ENCODE measurements at regions not wholly inside any gene's neighbourhood (a gene's known extent, or its start where the extent isn't known, plus 50 kb on each side); places are given as distances from the start of the nearest gene placed in this dataset.
"Not testable (repeated sequence)": the region's sequence is repeated elsewhere in the genome, so short reads cannot be mapped to it uniquely, and the experiment has no call there.

- ATAC-seq = peak; percentile 54; the same call in 2 of the 3 replicates
- no peak for TF ChIP-seq ZFP30 (CRISPR knock-in tag; IDR thresholded peaks at IDR 0.05)
- TF ChIP-seq TOX (CRISPR knock-in tag; IDR thresholded peaks at IDR 0.05; ENCODE audit: borderline replicate concordance) = no peak
- TF ChIP-seq GLIS3 (CRISPR knock-in tag; IDR thresholded peaks at IDR 0.05) = no peak
- no peak for TF ChIP-seq RARB (CRISPR knock-in tag; IDR thresholded peaks at IDR 0.05)
- no peak for TF ChIP-seq BACH2 (CRISPR knock-in tag; IDR thresholded peaks at IDR 0.05; ENCODE audit: borderline replicate concordance)
- no peak for TF ChIP-seq ZC3H10 (CRISPR knock-in tag; IDR thresholded peaks at IDR 0.05)
- no peak for TF ChIP-seq CSDC2 (CRISPR knock-in tag; IDR thresholded peaks at IDR 0.05)
Observed at GRCh38 chr16:50448522-50448921, 79.7 kb upstream of the BRD7 start.

DNA sequence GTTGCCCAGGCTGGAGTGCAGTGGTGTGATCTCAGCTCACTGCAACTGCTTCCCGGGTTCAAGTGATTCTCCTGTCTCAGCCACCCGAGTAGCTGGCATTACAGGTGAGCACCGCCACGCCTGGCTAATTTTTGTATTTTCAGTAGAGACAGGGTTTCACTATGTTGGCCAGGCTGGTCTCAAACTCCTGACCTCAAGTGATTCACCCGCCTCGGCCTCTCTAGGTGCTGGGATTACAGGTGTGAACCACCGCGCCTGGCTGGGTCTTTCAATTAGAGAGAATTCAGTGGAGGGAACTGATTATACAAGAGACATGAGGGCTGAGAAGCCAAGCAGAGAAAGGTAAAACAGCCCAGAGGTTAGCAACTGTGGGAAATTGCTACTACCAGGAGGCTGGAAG, 78.6 kb upstream of the BRD7 start:
- not testable (repeated sequence) for ATAC-seq

DNA sequence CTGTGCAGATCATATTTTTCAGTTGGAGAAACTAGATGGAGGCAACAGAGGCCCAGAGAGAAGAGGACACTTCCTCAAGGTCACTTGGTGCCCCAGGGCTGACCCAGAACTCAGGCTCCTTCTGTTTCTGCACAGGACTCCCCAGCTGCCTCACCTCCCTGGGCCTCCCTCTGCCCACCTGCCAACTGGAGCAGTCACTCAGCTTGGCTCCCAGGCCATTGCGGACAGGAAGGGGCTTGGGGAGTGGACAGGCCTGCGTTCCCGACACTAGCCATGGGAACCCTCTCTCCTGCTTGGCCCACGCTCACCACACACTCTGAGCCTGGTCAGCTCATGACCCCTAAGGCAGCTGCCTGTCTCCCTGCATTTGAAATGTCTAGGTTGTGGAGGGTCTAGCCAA, 78.1 kb upstream of the BRD7 start:
- no peak for ATAC-seq
- no peak for TF ChIP-seq ZNF565 (CRISPR knock-in tag; conservative IDR thresholded peaks at IDR 0.05; ENCODE audit: low read depth)
- no peak for TF ChIP-seq PPARA (CRISPR knock-in tag; IDR thresholded peaks at IDR 0.05; ENCODE audit: borderline replicate concordance)
- no peak for TF ChIP-seq ESRRG (CRISPR knock-in tag; IDR thresholded peaks at IDR 0.05)
- no peak for TF ChIP-seq GLIS3 (CRISPR knock-in tag; IDR thresholded peaks at IDR 0.05)
- TF ChIP-seq ZC3H10 (CRISPR knock-in tag; IDR thresholded peaks at IDR 0.05) = no peak
- TF ChIP-seq TOX (CRISPR knock-in tag; IDR thresholded peaks at IDR 0.05; ENCODE audit: borderline replicate concordance) = no peak
- no peak for TF ChIP-seq RARB (CRISPR knock-in tag; IDR thresholded peaks at IDR 0.05)
- TF ChIP-seq SNAI2 (CRISPR knock-in tag; IDR thresholded peaks at IDR 0.05) = no peak
- no peak for TF ChIP-seq ZNF70 (CRISPR knock-in tag; IDR thresholded peaks at IDR 0.05)
- TF ChIP-seq ARNTL (CRISPR knock-in tag; IDR thresholded peaks at IDR 0.05; ENCODE audit: borderline replicate concordance, low read depth) = no peak
- no peak for TF ChIP-seq OSR1 (CRISPR knock-in tag; IDR thresholded peaks at IDR 0.05)
- TF ChIP-seq ZNF8 (CRISPR knock-in tag; IDR thresholded peaks at IDR 0.05) = no peak

DNA sequence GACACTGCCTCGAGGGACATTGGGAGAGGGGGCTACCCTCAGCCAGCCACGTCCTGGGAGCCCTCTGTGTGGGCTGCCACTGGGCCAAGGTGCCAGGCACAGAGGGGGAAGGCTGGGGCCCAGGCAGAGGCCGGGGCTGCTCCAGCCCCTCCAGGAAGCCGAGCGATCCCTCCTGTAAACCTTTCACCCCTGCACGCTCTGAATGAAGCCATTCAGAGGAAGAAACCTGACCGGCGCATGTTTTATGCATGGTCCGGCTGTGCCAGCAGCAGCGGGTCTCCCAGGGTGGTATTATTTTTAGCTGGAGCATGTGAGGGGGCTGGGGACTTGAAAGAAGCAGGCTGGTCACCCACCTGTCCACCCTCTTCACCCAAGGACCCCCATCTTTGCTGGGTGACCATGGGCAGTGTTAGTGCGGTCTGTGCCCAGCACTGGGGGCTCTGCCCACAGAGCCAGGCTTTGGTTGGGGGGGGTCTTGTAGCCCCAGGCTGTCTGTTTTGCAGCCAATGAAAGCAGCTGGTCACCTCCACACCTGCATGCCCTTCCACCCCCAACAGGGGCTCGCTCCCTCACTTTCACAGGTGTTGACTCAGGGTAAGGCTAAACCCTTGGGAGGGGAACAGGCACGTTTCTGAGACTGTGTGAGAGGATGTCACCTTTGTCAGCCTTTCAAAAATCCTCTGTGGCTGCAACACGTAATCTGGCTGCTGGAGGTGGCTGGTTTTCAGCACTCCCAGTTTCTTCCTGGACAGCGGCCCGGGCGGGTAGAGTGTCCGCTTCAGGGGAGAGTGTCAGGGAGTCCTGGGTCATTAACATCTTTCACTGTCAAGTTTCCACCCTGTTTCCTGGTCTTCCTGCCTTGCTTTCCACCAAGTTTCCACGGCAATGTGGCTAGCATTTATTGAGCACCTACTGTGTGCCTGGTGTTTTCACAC, 77.1 kb upstream of the BRD7 start:
- TF ChIP-seq ZC3H10 (CRISPR knock-in tag; IDR thresholded peaks at IDR 0.05) (no peak), ZNF70 (CRISPR knock-in tag; IDR thresholded peaks at IDR 0.05) (no peak), ZFP3 (CRISPR knock-in tag; IDR thresholded peaks at IDR 0.05) (no peak), PPARA (CRISPR knock-in tag; IDR thresholded peaks at IDR 0.05; ENCODE audit: borderline replicate concordance) (no peak), TCF4 (CRISPR knock-in tag; IDR thresholded peaks at IDR 0.05; ENCODE audit: borderline replicate concordance) (no peak), TOX (CRISPR knock-in tag; IDR thresholded peaks at IDR 0.05; ENCODE audit: borderline replicate concordance) (no peak), CSDC2 (CRISPR knock-in tag; IDR thresholded peaks at IDR 0.05) (no peak), ARNTL (CRISPR knock-in tag; IDR thresholded peaks at IDR 0.05; ENCODE audit: borderline replicate concordance, low read depth) (no peak), RARB (CRISPR knock-in tag; IDR thresholded peaks at IDR 0.05) (no peak), ESRRG (CRISPR knock-in tag; IDR thresholded peaks at IDR 0.05) (no peak)
- TF ChIP-seq, protein P1, sequence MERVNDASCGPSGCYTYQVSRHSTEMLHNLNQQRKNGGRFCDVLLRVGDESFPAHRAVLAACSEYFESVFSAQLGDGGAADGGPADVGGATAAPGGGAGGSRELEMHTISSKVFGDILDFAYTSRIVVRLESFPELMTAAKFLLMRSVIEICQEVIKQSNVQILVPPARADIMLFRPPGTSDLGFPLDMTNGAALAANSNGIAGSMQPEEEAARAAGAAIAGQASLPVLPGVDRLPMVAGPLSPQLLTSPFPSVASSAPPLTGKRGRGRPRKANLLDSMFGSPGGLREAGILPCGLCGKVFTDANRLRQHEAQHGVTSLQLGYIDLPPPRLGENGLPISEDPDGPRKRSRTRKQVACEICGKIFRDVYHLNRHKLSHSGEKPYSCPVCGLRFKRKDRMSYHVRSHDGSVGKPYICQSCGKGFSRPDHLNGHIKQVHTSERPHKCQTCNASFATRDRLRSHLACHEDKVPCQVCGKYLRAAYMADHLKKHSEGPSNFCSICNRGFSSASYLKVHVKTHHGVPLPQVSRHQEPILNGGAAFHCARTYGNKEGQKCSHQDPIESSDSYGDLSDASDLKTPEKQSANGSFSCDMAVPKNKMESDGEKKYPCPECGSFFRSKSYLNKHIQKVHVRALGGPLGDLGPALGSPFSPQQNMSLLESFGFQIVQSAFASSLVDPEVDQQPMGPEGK (CRISPR knock-in tag; IDR thresholded peaks at IDR 0.05; ENCODE audit: borderline replicate concordance) = no peak
- TF ChIP-seq, protein P2, sequence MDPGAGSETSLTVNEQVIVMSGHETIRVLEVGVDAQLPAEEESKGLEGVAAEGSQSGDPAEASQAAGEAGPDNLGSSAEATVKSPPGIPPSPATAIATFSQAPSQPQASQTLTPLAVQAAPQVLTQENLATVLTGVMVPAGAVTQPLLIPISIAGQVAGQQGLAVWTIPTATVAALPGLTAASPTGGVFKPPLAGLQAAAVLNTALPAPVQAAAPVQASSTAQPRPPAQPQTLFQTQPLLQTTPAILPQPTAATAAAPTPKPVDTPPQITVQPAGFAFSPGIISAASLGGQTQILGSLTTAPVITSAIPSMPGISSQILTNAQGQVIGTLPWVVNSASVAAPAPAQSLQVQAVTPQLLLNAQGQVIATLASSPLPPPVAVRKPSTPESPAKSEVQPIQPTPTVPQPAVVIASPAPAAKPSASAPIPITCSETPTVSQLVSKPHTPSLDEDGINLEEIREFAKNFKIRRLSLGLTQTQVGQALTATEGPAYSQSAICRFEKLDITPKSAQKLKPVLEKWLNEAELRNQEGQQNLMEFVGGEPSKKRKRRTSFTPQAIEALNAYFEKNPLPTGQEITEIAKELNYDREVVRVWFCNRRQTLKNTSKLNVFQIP (CRISPR knock-in tag; IDR thresholded peaks at IDR 0.05; ENCODE audit: borderline replicate concordance, low read depth) = no peak
- no peak for ATAC-seq

DNA sequence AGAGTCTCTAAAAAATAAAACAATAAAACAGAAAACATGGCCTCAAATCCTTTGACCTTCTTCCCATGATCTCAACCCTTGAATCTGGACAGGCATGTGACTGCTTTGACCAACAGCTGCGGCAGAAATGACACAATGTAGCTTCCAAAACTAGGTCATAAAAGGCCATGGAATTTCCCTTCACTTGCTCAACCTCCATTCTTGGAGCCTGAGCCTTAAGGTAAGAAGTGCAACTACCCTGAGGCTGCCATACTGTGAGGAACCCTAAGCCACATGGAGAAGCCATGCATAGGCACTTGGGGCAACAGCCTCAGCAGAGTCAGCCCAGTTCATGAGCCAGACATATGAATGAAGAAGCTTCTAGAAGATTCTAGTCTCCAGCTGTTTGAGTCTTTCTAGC, 75.7 kb upstream of the BRD7 start:
- ATAC-seq = no peak
- TF ChIP-seq, protein P1 (CRISPR knock-in tag; IDR thresholded peaks at IDR 0.05; ENCODE audit: borderline replicate concordance) = no peak
- no peak for TF ChIP-seq BACH2 (CRISPR knock-in tag; IDR thresholded peaks at IDR 0.05; ENCODE audit: borderline replicate concordance)
- TF ChIP-seq ZFP3 (CRISPR knock-in tag; IDR thresholded peaks at IDR 0.05) = no peak
- no peak for TF ChIP-seq ZNF70 (CRISPR knock-in tag; IDR thresholded peaks at IDR 0.05)
- no peak for TF ChIP-seq RARB (CRISPR knock-in tag; IDR thresholded peaks at IDR 0.05)
- no peak for TF ChIP-seq CSRNP3 (CRISPR knock-in tag; IDR thresholded peaks at IDR 0.05)
